ENCODE measurements at regions not wholly inside any gene's neighbourhood (a gene's known extent, or its start where the extent isn't known, plus 50 kb on each side); places are given as distances from the start of the nearest gene placed in this dataset.

DNA sequence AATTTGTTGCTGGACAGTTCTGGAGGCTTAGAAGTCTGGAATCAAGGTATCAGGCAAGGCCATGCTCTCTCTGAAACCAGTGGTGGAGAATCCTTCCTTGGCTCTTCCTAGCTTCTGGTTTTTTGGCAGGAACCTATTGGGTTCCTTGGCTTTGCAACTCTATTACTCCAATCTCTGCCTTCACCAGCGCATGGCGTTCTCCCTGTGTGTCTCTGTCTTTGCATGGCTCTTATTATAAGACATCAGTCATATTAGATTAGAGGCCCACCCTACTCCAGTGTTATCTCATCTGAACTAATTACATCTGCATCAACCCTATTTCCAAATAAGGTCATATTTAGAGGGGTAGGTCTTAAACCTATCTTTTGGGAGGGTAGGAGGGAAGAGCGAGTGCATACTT lies 358.1 kb upstream of the RARB start:
- TF ChIP-seq, protein P1, sequence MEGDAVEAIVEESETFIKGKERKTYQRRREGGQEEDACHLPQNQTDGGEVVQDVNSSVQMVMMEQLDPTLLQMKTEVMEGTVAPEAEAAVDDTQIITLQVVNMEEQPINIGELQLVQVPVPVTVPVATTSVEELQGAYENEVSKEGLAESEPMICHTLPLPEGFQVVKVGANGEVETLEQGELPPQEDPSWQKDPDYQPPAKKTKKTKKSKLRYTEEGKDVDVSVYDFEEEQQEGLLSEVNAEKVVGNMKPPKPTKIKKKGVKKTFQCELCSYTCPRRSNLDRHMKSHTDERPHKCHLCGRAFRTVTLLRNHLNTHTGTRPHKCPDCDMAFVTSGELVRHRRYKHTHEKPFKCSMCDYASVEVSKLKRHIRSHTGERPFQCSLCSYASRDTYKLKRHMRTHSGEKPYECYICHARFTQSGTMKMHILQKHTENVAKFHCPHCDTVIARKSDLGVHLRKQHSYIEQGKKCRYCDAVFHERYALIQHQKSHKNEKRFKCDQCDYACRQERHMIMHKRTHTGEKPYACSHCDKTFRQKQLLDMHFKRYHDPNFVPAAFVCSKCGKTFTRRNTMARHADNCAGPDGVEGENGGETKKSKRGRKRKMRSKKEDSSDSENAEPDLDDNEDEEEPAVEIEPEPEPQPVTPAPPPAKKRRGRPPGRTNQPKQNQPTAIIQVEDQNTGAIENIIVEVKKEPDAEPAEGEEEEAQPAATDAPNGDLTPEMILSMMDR (IDR thresholded peaks at IDR 0.05): no peak
- TF ChIP-seq POLR2A (IDR thresholded peaks at IDR 0.05): no peak
